ENCODE measurements at regions not wholly inside any gene's neighbourhood (a gene's known extent, or its start where the extent isn't known, plus 50 kb on each side); places are given as distances from the start of the nearest gene placed in this dataset.
A peak's percentile ranks its signal among the peaks of the same experiment; 100 is the strongest.

GRCh38 chr17:79306424-79307318 lies 232.0 kb downstream of the ENGASE start:
- no peak for ATAC-seq
- H3K27me3 Mint-ChIP-seq, result peaks cover 61% of the 10 kb centered on the region
- no peak overlapping the region for H3K4me3 Mint-ChIP-seq

GRCh38 chr17:79305768-79306423 lies 231.3 kb downstream of the ENGASE start:
- no peak for ATAC-seq
- peaks cover 54% of the 10 kb centered on the region for H3K27me3 Mint-ChIP-seq
- no peaks in the 10 kb centered on the region for H3K4me1 Mint-ChIP-seq
- no peak for DNase-seq
- H3K4me3 Mint-ChIP-seq, result no peak overlapping the region
- no peaks in the 10 kb centered on the region for H3K9me3 Mint-ChIP-seq
- H3K27ac Mint-ChIP-seq, result no peak overlapping the region

More at GRCh38 chr17:79306424-79307318, 232.0 kb downstream of the ENGASE start:
- Mint-ChIP-seq H3K27ac (no peak overlapping the region), H3K9me3 (no peaks in the 10 kb centered on the region), H3K4me1 (no peaks in the 10 kb centered on the region)
- DNase-seq, result no peak

- no peaks in the 10 kb centered on the region for H3K9me3 Mint-ChIP-seq
- no peak for DNase-seq
- ATAC-seq, result no peak
- H3K27ac Mint-ChIP-seq, result no peak overlapping the region
- no peaks in the 10 kb centered on the region for H3K4me1 Mint-ChIP-seq
- no peak overlapping the region for H3K4me3 Mint-ChIP-seq
- H3K27me3 Mint-ChIP-seq, result peaks cover 49% of the 10 kb centered on the region
Observed at GRCh38 chr17:79305376-79305767, 230.7 kb downstream of the ENGASE start.

GRCh38 chr17:79304884-79305283 lies 230.3 kb downstream of the ENGASE start:
- Mint-ChIP-seq H3K27me3 (peaks cover 49% of the 10 kb centered on the region), H3K27ac (no peak overlapping the region), H3K4me3 (no peak overlapping the region), H3K9me3 (no peaks in the 10 kb centered on the region), H3K4me1 (no peaks in the 10 kb centered on the region)
- no peak for ATAC-seq
- DNase-seq, result no peak

- no peak for ATAC-seq
Observed at GRCh38 chr17:79303641-79304205, 229.1 kb downstream of the ENGASE start.

GRCh38 chr17:79301469-79301868 lies 226.8 kb downstream of the ENGASE start:
- no peak for DNase-seq
- H3K27ac Mint-ChIP-seq, result no peak overlapping the region
- H3K9me3 Mint-ChIP-seq, result no peaks in the 10 kb centered on the region
- H3K27me3 Mint-ChIP-seq, result peaks cover 58% of the 10 kb centered on the region
- ATAC-seq, result no peak
- no peaks in the 10 kb centered on the region for H3K4me1 Mint-ChIP-seq
- no peak overlapping the region for H3K4me3 Mint-ChIP-seq

More at GRCh38 chr17:79303641-79304205, 229.1 kb downstream of the ENGASE start:
- no peaks in the 10 kb centered on the region for H3K4me1 Mint-ChIP-seq
- peaks cover 42% of the 10 kb centered on the region for H3K27me3 Mint-ChIP-seq
- no peak for DNase-seq
- no peak overlapping the region for H3K27ac Mint-ChIP-seq
- H3K4me3 Mint-ChIP-seq, result no peak overlapping the region
- H3K9me3 Mint-ChIP-seq, result no peaks in the 10 kb centered on the region

- Mint-ChIP-seq H3K27ac (no peak overlapping the region), H3K4me3 (no peak overlapping the region), H3K27me3 (peaks cover 56% of the 10 kb centered on the region), H3K4me1 (no peaks in the 10 kb centered on the region), H3K9me3 (no peaks in the 10 kb centered on the region)
- DNase-seq (no peak), ATAC-seq (no peak)
Observed at GRCh38 chr17:79299349-79299748, 224.7 kb downstream of the ENGASE start.

DNA sequence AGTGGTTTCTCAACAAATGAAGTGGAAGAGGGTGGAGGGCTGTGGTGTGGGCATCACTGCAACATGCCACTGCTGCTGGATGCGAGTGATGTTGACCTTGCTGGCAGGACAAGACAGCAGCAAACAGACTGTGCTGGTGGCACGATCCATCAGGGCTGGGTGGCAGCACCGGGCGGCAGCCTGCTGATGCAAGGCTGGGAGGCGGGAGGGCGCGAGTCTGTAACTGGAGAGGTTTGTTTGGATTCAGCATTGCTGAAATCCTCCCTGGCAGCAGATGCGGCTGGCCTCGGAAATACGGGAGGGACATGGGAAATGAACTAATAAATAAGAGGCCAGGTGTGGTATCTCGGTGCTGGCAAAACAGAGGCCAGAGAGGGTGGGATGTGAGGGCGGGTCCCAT lies 224.2 kb downstream of the ENGASE start:
- no peak overlapping the region for H3K4me3 Mint-ChIP-seq
- H3K4me1 Mint-ChIP-seq, result no peaks in the 10 kb centered on the region
- ATAC-seq, result no peak
- peaks cover 61% of the 10 kb centered on the region for H3K27me3 Mint-ChIP-seq
- no peak overlapping the region for H3K27ac Mint-ChIP-seq
- DNase-seq, result no peak
- no peaks in the 10 kb centered on the region for H3K9me3 Mint-ChIP-seq

DNA sequence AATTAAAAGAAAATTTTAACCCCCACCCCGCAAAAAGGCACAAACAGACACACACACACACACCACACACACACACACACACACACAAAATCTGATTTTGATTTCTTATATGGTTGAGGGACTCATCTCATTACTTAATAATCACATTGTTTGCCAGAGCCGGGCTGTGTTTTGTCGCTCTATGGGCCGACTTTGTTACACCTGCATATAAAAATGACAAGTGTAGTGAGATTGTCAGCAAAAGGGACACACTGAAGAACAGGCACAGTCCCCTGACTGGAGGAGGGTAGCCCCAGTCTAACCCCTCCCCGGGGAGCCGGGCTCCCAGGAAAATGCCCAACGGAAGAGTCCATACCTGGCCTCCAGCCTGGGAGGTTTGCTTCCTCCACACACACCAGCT lies 221.6 kb downstream of the ENGASE start:
- H3K9me3 Mint-ChIP-seq, result no peaks in the 10 kb centered on the region

GRCh38 chr17:79295307-79295706 lies 220.7 kb downstream of the ENGASE start:
- DNase-seq, result no peak
- Mint-ChIP-seq H3K9me3 (no peaks in the 10 kb centered on the region), H3K27me3 (peaks cover 59% of the 10 kb centered on the region), H3K27ac (no peak overlapping the region), H3K4me1 (no peaks in the 10 kb centered on the region), H3K4me3 (no peak overlapping the region)
- no peak for ATAC-seq

More for the DNA sequence above, 221.6 kb downstream of the ENGASE start:
- ATAC-seq (no peak), DNase-seq (no peak)
- Mint-ChIP-seq H3K4me3 (no peak overlapping the region), H3K4me1 (no peaks in the 10 kb centered on the region), H3K27ac (no peak overlapping the region), H3K27me3 (peaks cover 51% of the 10 kb centered on the region)

DNA sequence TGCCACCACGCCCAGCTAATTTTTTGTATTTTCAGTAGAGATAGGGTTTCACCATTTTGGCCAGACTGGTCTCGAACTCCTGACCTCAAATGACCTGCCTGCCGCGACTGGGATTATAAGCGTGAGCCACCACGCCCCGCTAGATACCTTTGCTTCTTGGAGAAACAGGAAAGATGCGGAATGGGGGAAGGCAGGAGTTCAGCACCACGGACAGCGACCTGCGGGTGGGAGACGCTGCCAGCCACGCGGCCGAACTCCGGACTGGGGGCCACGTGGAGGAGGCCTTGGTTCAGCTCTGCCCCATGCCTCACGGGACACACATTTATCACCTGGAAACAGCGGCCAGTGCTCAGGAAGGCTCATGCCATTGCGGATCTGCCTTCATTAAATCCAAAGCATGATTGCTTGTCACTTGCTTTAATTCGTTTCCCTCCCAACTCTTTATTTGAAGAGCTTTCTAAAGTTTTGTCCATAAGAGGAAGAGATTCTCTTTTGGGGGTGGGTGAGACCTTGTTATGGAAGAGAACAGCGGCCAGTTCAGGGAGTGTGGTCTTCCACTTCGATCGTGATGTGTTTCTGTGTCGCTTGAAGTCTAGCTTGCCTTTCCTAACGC lies 219.9 kb downstream of the ENGASE start:
- peak; percentile 16 to 17 for DNase-seq
- no peak for ATAC-seq
- H3K9me3 Mint-ChIP-seq, result no peaks in the 10 kb centered on the region
- peaks cover 61% of the 10 kb centered on the region for H3K27me3 Mint-ChIP-seq
- no peaks in the 10 kb centered on the region for H3K4me1 Mint-ChIP-seq
- H3K4me3 Mint-ChIP-seq, result no peak overlapping the region
- no peak overlapping the region for H3K27ac Mint-ChIP-seq

GRCh38 chr17:79292501-79292900 lies 217.9 kb downstream of the ENGASE start:
- Mint-ChIP-seq H3K4me3 (no peak overlapping the region), H3K27ac (no peak overlapping the region), H3K4me1 (no peaks in the 10 kb centered on the region), H3K9me3 (no peaks in the 10 kb centered on the region), H3K27me3 (peaks cover 65% of the 10 kb centered on the region)
- DNase-seq (no peak), ATAC-seq (no peak)

DNA sequence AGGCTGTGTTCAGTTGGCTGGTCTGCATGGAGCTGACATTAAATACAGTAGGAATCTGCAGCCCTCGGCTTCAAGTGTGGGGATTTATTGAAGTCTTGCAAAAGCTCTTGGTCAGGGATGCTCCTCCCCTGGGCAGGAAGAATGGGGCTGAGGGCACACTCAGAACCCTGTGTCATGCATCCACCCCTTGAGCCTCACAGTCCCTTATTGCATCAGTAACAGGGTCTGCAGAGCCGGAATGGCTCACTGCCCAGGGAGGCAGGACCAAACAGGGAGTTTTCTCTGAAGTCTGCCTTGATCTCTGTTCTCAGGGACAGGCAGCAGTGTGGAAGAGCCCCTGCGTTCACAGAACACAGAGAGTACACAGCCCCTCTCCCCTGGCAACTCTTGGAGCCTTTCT lies 216.8 kb downstream of the ENGASE start:
- no peaks in the 10 kb centered on the region for H3K4me1 Mint-ChIP-seq
- ATAC-seq, result no peak
- H3K9me3 Mint-ChIP-seq, result no peaks in the 10 kb centered on the region
- H3K27ac Mint-ChIP-seq, result no peak overlapping the region
- peaks cover 61% of the 10 kb centered on the region for H3K27me3 Mint-ChIP-seq
- no peak for DNase-seq
- no peak overlapping the region for H3K4me3 Mint-ChIP-seq

- no peak overlapping the region for H3K27ac Mint-ChIP-seq
- no peak overlapping the region for H3K4me3 Mint-ChIP-seq
- no peak for DNase-seq
- H3K4me1 Mint-ChIP-seq, result no peaks in the 10 kb centered on the region
- H3K9me3 Mint-ChIP-seq, result no peaks in the 10 kb centered on the region
- peaks cover 64% of the 10 kb centered on the region for H3K27me3 Mint-ChIP-seq
- no peak for ATAC-seq
Observed at GRCh38 chr17:79290726-79291125, 216.1 kb downstream of the ENGASE start.

- H3K27me3 Mint-ChIP-seq, result peaks cover 47% of the 10 kb centered on the region
- H3K27ac Mint-ChIP-seq, result no peak overlapping the region
- ATAC-seq, result no peak
- no peaks in the 10 kb centered on the region for H3K4me1 Mint-ChIP-seq
- H3K4me3 Mint-ChIP-seq, result no peak overlapping the region
- DNase-seq, result no peak
- H3K9me3 Mint-ChIP-seq, result no peaks in the 10 kb centered on the region
Observed at GRCh38 chr17:79288950-79289349, 214.3 kb downstream of the ENGASE start.

DNA sequence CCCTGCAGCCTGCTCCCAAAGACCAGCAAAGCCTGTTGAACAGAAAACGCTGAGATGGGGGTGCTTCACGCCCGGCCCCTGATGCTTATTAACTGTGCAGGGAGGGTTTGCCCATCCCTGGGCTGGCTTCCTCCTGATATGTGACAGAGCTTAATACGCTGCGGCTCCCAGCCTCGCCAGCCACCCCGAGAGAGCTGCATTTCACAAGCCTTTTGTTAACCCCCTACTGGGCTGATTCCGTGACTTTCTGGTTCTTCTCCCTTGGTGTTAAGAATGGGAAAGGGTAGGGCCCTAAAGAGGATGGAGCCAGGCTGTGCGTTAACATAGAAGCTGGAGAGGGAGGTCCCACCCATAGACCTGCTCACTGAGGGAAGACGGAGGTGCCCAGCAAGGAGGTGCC lies 211.8 kb downstream of the ENGASE start:
- Mint-ChIP-seq H3K27ac (no peak overlapping the region), H3K9me3 (no peaks in the 10 kb centered on the region), H3K4me3 (no peak overlapping the region), H3K4me1 (no peaks in the 10 kb centered on the region), H3K27me3 (peaks cover 55% of the 10 kb centered on the region)
- DNase-seq (no peak), ATAC-seq (no peak)

Measured in stimulated activated naive CD8-positive, alpha-beta T cell treated with anti-CD3 and anti-CD28 coated beads, Interleukin-15, amount 100 ng/mL, for 72 hours (primary cell).